ENCODE measurements at regions not wholly inside any gene's neighbourhood (a gene's known extent, or its start where the extent isn't known, plus 50 kb on each side); places are given as distances from the start of the nearest gene placed in this dataset.

GRCh38 chr6:91683240-91683639, 1096.4 kb upstream of the MAP3K7 start:
- Mint-ChIP-seq H3K27ac (ENCODE audit: unreplicated experiment) (no peak overlapping the region), H3K9me3 (ENCODE audit: unreplicated experiment) (no peaks in the 10 kb centered on the region), H3K4me1 (ENCODE audit: low read depth, unreplicated experiment) (peaks cover 21% of the 10 kb centered on the region), H3K4me3 (ENCODE audit: unreplicated experiment) (no peak overlapping the region), H3K36me3 (ENCODE audit: unreplicated experiment) (no peaks in the 10 kb centered on the region), H3K27me3 (ENCODE audit: unreplicated experiment) (peaks cover 3% of the 10 kb centered on the region)
- TF ChIP-seq CTCF (IDR thresholded peaks at IDR 0.05; ENCODE audit: partially characterized antibody, unreplicated experiment), result no peak
- DNase-seq, result no peak

GRCh38 chr6:91681296-91681695, 1094.4 kb upstream of the MAP3K7 start:
- H3K36me3 Mint-ChIP-seq (ENCODE audit: unreplicated experiment), result no peaks in the 10 kb centered on the region
- no peak for DNase-seq
- no peaks in the 10 kb centered on the region for H3K9me3 Mint-ChIP-seq (ENCODE audit: unreplicated experiment)
- no peak for TF ChIP-seq CTCF (IDR thresholded peaks at IDR 0.05; ENCODE audit: partially characterized antibody, unreplicated experiment)
- peaks cover 3% of the 10 kb centered on the region for H3K27me3 Mint-ChIP-seq (ENCODE audit: unreplicated experiment)
- no peak overlapping the region for H3K27ac Mint-ChIP-seq (ENCODE audit: unreplicated experiment)
- H3K4me3 Mint-ChIP-seq (ENCODE audit: unreplicated experiment), result no peak overlapping the region
- peaks cover 28% of the 10 kb centered on the region for H3K4me1 Mint-ChIP-seq (ENCODE audit: low read depth, unreplicated experiment)

GRCh38 chr6:91678679-91679446, 1092.0 kb upstream of the MAP3K7 start:
- DNase-seq, result no peak

GRCh38 chr6:91672201-91672600, 1085.3 kb upstream of the MAP3K7 start:
- Mint-ChIP-seq H3K36me3 (ENCODE audit: unreplicated experiment) (no peaks in the 10 kb centered on the region), H3K4me1 (ENCODE audit: low read depth, unreplicated experiment) (peaks cover 16% of the 10 kb centered on the region), H3K4me3 (ENCODE audit: unreplicated experiment) (no peak overlapping the region), H3K9me3 (ENCODE audit: unreplicated experiment) (no peaks in the 10 kb centered on the region), H3K27me3 (ENCODE audit: unreplicated experiment) (peaks cover 2% of the 10 kb centered on the region), H3K27ac (ENCODE audit: unreplicated experiment) (no peak overlapping the region)
- no peak for TF ChIP-seq CTCF (IDR thresholded peaks at IDR 0.05; ENCODE audit: partially characterized antibody, unreplicated experiment)
- no peak for DNase-seq

More at GRCh38 chr6:91678679-91679446, 1092.0 kb upstream of the MAP3K7 start:
- H3K9me3 Mint-ChIP-seq (ENCODE audit: unreplicated experiment), result no peaks in the 10 kb centered on the region
- peak overlapping the region; percentile 0 for H3K4me3 Mint-ChIP-seq (ENCODE audit: unreplicated experiment)
- H3K4me1 Mint-ChIP-seq (ENCODE audit: low read depth, unreplicated experiment), result peaks cover 28% of the 10 kb centered on the region
- no peaks in the 10 kb centered on the region for H3K36me3 Mint-ChIP-seq (ENCODE audit: unreplicated experiment)
- H3K27me3 Mint-ChIP-seq (ENCODE audit: unreplicated experiment), result peaks cover 3% of the 10 kb centered on the region
- TF ChIP-seq CTCF (IDR thresholded peaks at IDR 0.05; ENCODE audit: partially characterized antibody, unreplicated experiment), result no peak
- peak overlapping the region; percentile 60 for H3K27ac Mint-ChIP-seq (ENCODE audit: unreplicated experiment)

GRCh38 chr6:91669871-91670268, 1083.0 kb upstream of the MAP3K7 start:
- no peak overlapping the region for H3K4me3 Mint-ChIP-seq (ENCODE audit: unreplicated experiment)
- H3K27me3 Mint-ChIP-seq (ENCODE audit: unreplicated experiment), result peaks cover 2% of the 10 kb centered on the region
- no peaks in the 10 kb centered on the region for H3K36me3 Mint-ChIP-seq (ENCODE audit: unreplicated experiment)
- no peaks in the 10 kb centered on the region for H3K9me3 Mint-ChIP-seq (ENCODE audit: unreplicated experiment)
- H3K4me1 Mint-ChIP-seq (ENCODE audit: low read depth, unreplicated experiment), result peaks cover 13% of the 10 kb centered on the region
- TF ChIP-seq CTCF (IDR thresholded peaks at IDR 0.05; ENCODE audit: partially characterized antibody, unreplicated experiment), result no peak
- no peak for DNase-seq
- H3K27ac Mint-ChIP-seq (ENCODE audit: unreplicated experiment), result peak overlapping the region; percentile 84

Measured in glutamatergic neuron (in vitro differentiated cells).